ENCODE measurements at regions not wholly inside any gene's neighbourhood (a gene's known extent, or its start where the extent isn't known, plus 50 kb on each side); places are given as distances from the start of the nearest gene placed in this dataset.

GRCh38 chr13:84654654-84655275 is 772.5 kb upstream of the SLITRK1 start (continued):
- TF ChIP-seq EZH2 (IDR thresholded peaks at IDR 0.05; ENCODE audit: low read depth, unreplicated experiment) = no peak
- no peak for TF ChIP-seq CTCF (conservative IDR thresholded peaks at IDR 0.05; ENCODE audit: low read depth in 2 of 2)
- TF ChIP-seq POLR2AphosphoS5 (IDR thresholded peaks at IDR 0.05; ENCODE audit: low read depth) = no peak

DNA sequence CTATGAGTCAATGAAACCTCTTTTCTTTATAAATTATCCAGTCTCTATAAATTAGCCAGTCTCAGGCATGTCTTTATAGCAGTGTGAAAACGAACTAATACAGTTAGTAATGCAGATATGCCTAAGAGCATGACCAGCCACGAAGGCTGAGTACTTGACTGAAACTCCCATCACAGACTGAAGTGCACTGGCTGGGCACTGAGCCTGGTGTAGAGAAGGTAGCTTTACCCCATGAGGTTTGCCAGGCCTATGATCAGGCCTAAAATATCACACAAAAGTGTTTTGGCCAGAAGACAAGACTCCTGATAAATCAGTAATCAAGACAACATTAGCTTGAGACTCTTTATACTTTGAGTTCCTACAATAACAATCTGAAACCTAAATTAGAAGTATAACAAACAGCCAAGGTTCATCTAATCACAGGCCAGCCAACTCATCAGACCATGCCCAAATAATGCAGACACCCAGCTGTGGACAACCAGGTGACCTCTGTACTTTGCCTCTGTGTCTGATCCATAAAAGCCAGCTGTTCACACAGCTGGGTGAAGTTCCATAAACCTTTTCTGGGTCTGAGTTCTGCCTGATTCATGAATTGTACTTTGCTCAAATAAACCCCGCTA is 771.8 kb upstream of the SLITRK1 start:
- H3F3A ChIP-seq (replicated peaks; ENCODE audit: low read depth) = peaks cover 6% of the 10 kb centered on the region; the same call in 1 of the 2 replicates
- no peak overlapping the region for H2AFZ ChIP-seq
- no peaks in the 10 kb centered on the region for H3K79me2 ChIP-seq (replicated peaks; ENCODE audit: insufficient read depth)
- no peak overlapping the region for H3K4me3 ChIP-seq
- no peaks in the 10 kb centered on the region for H3K27me3 ChIP-seq (ENCODE audit: insufficient read depth)
- peaks cover 31% of the 10 kb centered on the region for H3K4me1 Mint-ChIP-seq
- no peak overlapping the region for H3K4me2 ChIP-seq
- peaks cover 5% of the 10 kb centered on the region; the same call in 1 of the 2 replicates for H3K9me2 ChIP-seq (ENCODE audit: insufficient read depth)
- no peak overlapping the region for H3K4me3 Mint-ChIP-seq
- no peaks in the 10 kb centered on the region for H3K27me3 Mint-ChIP-seq (ENCODE audit: insufficient read depth, low read depth, poor library complexity)
- peaks cover 37% of the 10 kb centered on the region for H3K9me3 Mint-ChIP-seq
- H4K20me1 ChIP-seq (replicated peaks; ENCODE audit: insufficient read depth) = no peaks in the 10 kb centered on the region
- H3K36me3 ChIP-seq (ENCODE audit: insufficient read depth) = no peaks in the 10 kb centered on the region
- DNase-seq (ENCODE audit: low spot score) (no peak), ATAC-seq (no peak)
- H3K4me1 ChIP-seq (ENCODE audit: insufficient read depth) = peaks cover 18% of the 10 kb centered on the region
- H3K36me3 Mint-ChIP-seq (ENCODE audit: low read depth) = peaks cover 44% of the 10 kb centered on the region
- peak overlapping the region; percentile 94 for H3K27ac ChIP-seq (ENCODE audit: low read depth)
- H3K27ac Mint-ChIP-seq = peak overlapping the region; percentile 96
- TF ChIP-seq EZH2 (IDR thresholded peaks at IDR 0.05; ENCODE audit: low read depth, unreplicated experiment) (no peak), REST (IDR thresholded peaks at IDR 0.05; ENCODE audit: unreplicated experiment) (no peak), ZNF331 (CRISPR knock-in tag; IDR thresholded peaks at IDR 0.05; ENCODE audit: low read depth) (no peak), NANOG (IDR thresholded peaks at IDR 0.05; ENCODE audit: borderline replicate concordance) (no peak), JUNB (IDR thresholded peaks at IDR 0.05; ENCODE audit: unreplicated experiment) (no peak), EZH2phosphoT487 (IDR thresholded peaks at IDR 0.05; ENCODE audit: unreplicated experiment) (no peak), ZNF114 (CRISPR knock-in tag; IDR thresholded peaks at IDR 0.05) (no peak), CTCF (conservative IDR thresholded peaks at IDR 0.05; ENCODE audit: low read depth in 2 of 2) (no peak), POLR2AphosphoS5 (IDR thresholded peaks at IDR 0.05; ENCODE audit: low read depth) (no peak), CREB1 (CRISPR knock-in tag; IDR thresholded peaks at IDR 0.05; ENCODE audit: low read depth) (no peak)
